H1 (cell line): ENCODE measurements at regions not wholly inside any gene's neighbourhood (a gene's known extent, or its start where the extent isn't known, plus 50 kb on each side); places are given as distances from the start of the nearest gene placed in this dataset.
A peak's percentile ranks its signal among the peaks of the same experiment; 100 is the strongest.

Experiments used
- CTCF ChIA-PET: fragments of 300-600 bp; sonication (Branson Sonifier 250); formaldehyde crosslinking; loops from one replicate; lab custom pipeline; 2021; ENCODE audit not compliant: partially characterized antibody; lab: Charles Lee
- POLR2A ChIA-PET: fragments of 300-600 bp; sonication (Branson Sonifier 250); formaldehyde crosslinking; loops from one replicate; lab custom pipeline; 2021; ENCODE audit warnings: inconsistent platforms; ENCODE audit not compliant: partially characterized antibody; lab: Charles Lee
- DNase-seq, 2 experiments: peaks; one replicate each; pipeline versions ENCODE4 v3.0.0 to v3.0.0-alpha.2; 2010 to 2022; ENCODE audit warnings: low spot score in 2 of 2, low read depth in 1 of 2, mixed read lengths in 1 of 2
- FAIRE-seq: peaks from 2 replicates; lab custom pipeline; 2011; peaks lifted over from hg19 to GRCh38; lab: Jason Lieb, UNC
- H2AFZ ChIP-seq: 2 replicates; pipeline ENCODE4 v1.8.1; 2012; ENCODE audit warnings: low read length, inconsistent platforms
- H2AK5ac ChIP-seq: 2 replicates; pipeline ENCODE4 v1.6.1; 2013; ENCODE audit warnings: low read depth, low read length
- H2BK120ac ChIP-seq: replicated peaks from 2 replicates; pipeline ENCODE3; 2013; ENCODE audit warnings: low read depth, low read length, inconsistent platforms
- H2BK12ac ChIP-seq: 2 replicates; pipeline ENCODE4 v1.6.1; 2013; ENCODE audit warnings: low read depth, low read length
- H2BK15ac ChIP-seq: 2 replicates; pipeline ENCODE4 v1.6.1; 2013; ENCODE audit warnings: low read length
- H2BK20ac ChIP-seq: 2 replicates; pipeline ENCODE4 v1.6.1; 2013; ENCODE audit warnings: low read length
- H2BK5ac ChIP-seq: 2 replicates; pipeline ENCODE4 v1.6.1; 2013; ENCODE audit warnings: low read depth, low read length
- H3K14ac ChIP-seq: 2 replicates; pipeline ENCODE4 v1.6.1; 2013; ENCODE audit warnings: inconsistent platforms; ENCODE audit not compliant: insufficient read length
- H3K18ac ChIP-seq: 2 replicates; pipeline ENCODE4 v1.6.1; 2013; ENCODE audit warnings: low read length; ENCODE audit errors: extremely low read depth
- H3K23ac ChIP-seq: 2 replicates; pipeline ENCODE4 v1.6.1; 2013; ENCODE audit warnings: inconsistent platforms; ENCODE audit not compliant: insufficient read length
- H3K23me2 ChIP-seq: 2 replicates; pipeline ENCODE4 v1.6.1; 2013; ENCODE audit warnings: low read depth, low read length
- H3K27ac ChIP-seq: 2 replicates; pipeline ENCODE4 v1.6.1; 2011; ENCODE audit warnings: low read depth, low read length, inconsistent platforms
- H3K27me3 ChIP-seq, 4 experiments: replicated peaks in 1 of 4; 1 replicate in 1 of 4; 2 replicates in 3 of 4; pipeline versions ENCODE4 v1.6.1 to v1.8.1; 2011 to 2013; ENCODE audit warnings: low read length in 3 of 4, mild to moderate bottlenecking in 3 of 4, inconsistent platforms in 2 of 4, mixed read lengths in 2 of 4, moderate library complexity in 1 of 4; ENCODE audit not compliant: control insufficient read depth in 3 of 4, insufficient read depth in 3 of 4; ENCODE audit errors: extremely low read depth in 1 of 4
- H3K36me3 ChIP-seq, 4 experiments: 2 replicates each; pipeline versions ENCODE4 v1.6.1 to v1.8.1; 2011 to 2013; ENCODE audit warnings: mild to moderate bottlenecking in 4 of 4, low read length in 3 of 4, moderate library complexity in 2 of 4, control low read depth in 1 of 4, inconsistent platforms in 1 of 4; ENCODE audit not compliant: insufficient read depth in 4 of 4, control insufficient read depth in 2 of 4
- H3K4ac ChIP-seq: replicated peaks from 2 replicates; pipeline ENCODE3; 2013; ENCODE audit warnings: low read length, low read depth, mixed read lengths, inconsistent platforms; ENCODE audit not compliant: insufficient read length
- H3K4me1 ChIP-seq, 4 experiments: replicated peaks in 1 of 4; 1 replicate in 1 of 4; 2 replicates in 3 of 4; pipeline versions ENCODE4 v1.6.1 to v1.8.1; 2011 to 2013; ENCODE audit warnings: low read length in 3 of 4, inconsistent platforms in 2 of 4, mixed read lengths in 1 of 4; ENCODE audit not compliant: insufficient read depth in 4 of 4, control insufficient read depth in 3 of 4
- H3K4me2 ChIP-seq, 2 experiments: 2 replicates each; pipeline versions ENCODE4 v1.6.1 to v1.8.1; 2011 to 2013; ENCODE audit warnings: low read depth in 2 of 2, low read length in 2 of 2, control low read depth in 1 of 2, inconsistent platforms in 1 of 2, mild to moderate bottlenecking in 1 of 2; ENCODE audit not compliant: insufficient read depth in 1 of 2
- H3K4me3 ChIP-seq, 4 experiments: fragments of 200-600, 300-600 bp in 1 of 4; sonication (generic), shearing (Covaris generic), sonication (Bioruptor Twin) in 1 of 4; 2 replicates each; pipeline versions ENCODE4 v1.5.1 to v1.8.1; 2011 to 2016; ENCODE audit warnings: low read length in 4 of 4, low read depth in 3 of 4, control low read depth in 2 of 4, inconsistent platforms in 2 of 4, mild to moderate bottlenecking in 2 of 4, mixed read lengths in 1 of 4, moderate library complexity in 1 of 4; ENCODE audit not compliant: insufficient read depth in 2 of 4; ENCODE audit errors: extremely low read depth in 1 of 4
- H3K56ac ChIP-seq: replicated peaks from 2 replicates; pipeline ENCODE3; 2013; ENCODE audit warnings: low read depth, mild to moderate bottlenecking, mixed read lengths, low read length, inconsistent platforms; ENCODE audit not compliant: insufficient read length
- H3K79me1 ChIP-seq: 2 replicates; pipeline ENCODE4 v1.6.1; 2013; ENCODE audit warnings: low read depth, low read length, control low read depth
- H3K79me2 ChIP-seq, 2 experiments: 2 replicates each; pipeline versions ENCODE4 v1.6.1 to v1.8.1; 2012 to 2013; ENCODE audit warnings: low read length in 2 of 2, mild to moderate bottlenecking in 2 of 2, inconsistent platforms in 1 of 2; ENCODE audit not compliant: insufficient read depth in 2 of 2, control insufficient read depth in 1 of 2
- H3K9ac ChIP-seq, 4 experiments: replicated peaks in 1 of 4; 1 replicate in 1 of 4; 2 replicates in 3 of 4; pipeline versions ENCODE4 v1.6.1 to v1.8.1; 2011 to 2013; ENCODE audit warnings: low read depth in 3 of 4, low read length in 3 of 4, control low read depth in 2 of 4, mild to moderate bottlenecking in 2 of 4, moderate library complexity in 2 of 4, inconsistent platforms in 1 of 4; ENCODE audit errors: extremely low read depth in 1 of 4
- H3K9me3 ChIP-seq, 2 experiments: 2 replicates each; pipeline versions ENCODE4 v1.6.1 to v1.8.1; 2012 to 2013; ENCODE audit warnings: mild to moderate bottlenecking in 2 of 2, moderate library complexity in 2 of 2, control low read depth in 1 of 2, inconsistent platforms in 1 of 2, low read depth in 1 of 2, low read length in 1 of 2, mixed read lengths in 1 of 2; ENCODE audit not compliant: insufficient read depth in 2 of 2
- H4K20me1 ChIP-seq, 2 experiments: replicated peaks in 1 of 2; 2 replicates each; pipeline versions ENCODE3 to v1.8.1; 2011 to 2013; ENCODE audit warnings: inconsistent platforms in 2 of 2, low read length in 2 of 2, mild to moderate bottlenecking in 1 of 2; ENCODE audit not compliant: insufficient read depth in 2 of 2, control insufficient read depth in 1 of 2
- H4K5ac ChIP-seq: 2 replicates; pipeline ENCODE4 v1.6.1; 2013; ENCODE audit warnings: low read length, low read depth, mixed read lengths, inconsistent platforms; ENCODE audit not compliant: insufficient read length
- H4K8ac ChIP-seq: 2 replicates; pipeline ENCODE4 v1.8.0; 2013; ENCODE audit warnings: mild to moderate bottlenecking, moderate library complexity, low read length, inconsistent platforms; ENCODE audit not compliant: insufficient read depth; ENCODE audit errors: extremely low read depth
- H4K91ac ChIP-seq: replicated peaks from 2 replicates; pipeline ENCODE3; 2013; ENCODE audit warnings: low read length, mixed read lengths, inconsistent platforms; ENCODE audit not compliant: insufficient read length
- CTCF ChIP-seq, 3 experiments: IDR thresholded peaks; 1 replicate in 2 of 3; 2 replicates in 1 of 3; pipeline versions ENCODE4 v1.5.1 to v1.6.1; 2011; ENCODE audit warnings: low read length in 3 of 3, mild to moderate bottlenecking in 3 of 3, inconsistent platforms in 2 of 3, low read depth in 1 of 3, moderate library complexity in 1 of 3; ENCODE audit not compliant: insufficient read depth in 1 of 3; ENCODE audit errors: control extremely low read depth in 1 of 3
- RFX5 ChIP-seq: IDR thresholded peaks from 2 replicates; pipeline ENCODE4 v1.6.1; 2011; ENCODE audit warnings: low read depth, low read length, improper control_type of control experiment, borderline replicate concordance
- WGBS, 2 experiments: shearing (Covaris generic) in 1 of 2; methylation state at CpG; one replicate each; pipeline versions ENCODE4 v1.1.6 to v1.1.7; 2013 to 2015; ENCODE audit warnings: low lambda C conversion rate in 2 of 2, mixed read lengths in 2 of 2, inconsistent platforms in 1 of 2, low coverage in 1 of 2, missing lambda C conversion rate in 1 of 2; ENCODE audit not compliant: insufficient replicate concordance in 2 of 2, insufficient coverage in 1 of 2, insufficient read length in 1 of 2; ENCODE audit errors: extremely low coverage in 1 of 2, missing lambda C conversion rate in 1 of 2; 5-methylcytosine and 5-hydroxymethylcytosine counted together

DNA sequence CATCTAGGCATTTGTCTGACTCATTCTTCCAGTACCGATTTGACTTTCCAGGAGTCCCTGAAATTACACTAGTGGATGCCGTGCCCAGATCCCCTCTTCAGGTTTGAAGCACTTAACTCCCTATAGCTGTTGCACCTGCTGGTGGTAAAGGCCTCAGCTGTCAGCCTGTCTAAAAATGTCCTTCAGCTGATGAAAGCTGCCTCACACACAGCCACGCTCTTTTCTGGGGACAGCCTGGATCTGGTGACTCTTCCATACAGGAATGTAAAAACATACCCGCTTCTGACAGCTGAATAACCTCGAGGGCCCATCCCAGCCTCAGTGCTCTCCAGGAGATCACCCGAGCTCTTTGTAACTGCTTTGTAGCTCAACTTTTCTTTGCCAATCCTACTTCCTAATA is 534.1 kb upstream of the GRM7 start:
- H2AFZ ChIP-seq = peak overlapping the region; percentile 63; the same call in 1 of the 2 replicates
- no peak overlapping the region for H2AK5ac ChIP-seq
- H2BK5ac ChIP-seq = no peak overlapping the region
- H3K79me1 ChIP-seq = no peaks in the 10 kb centered on the region
- no peak overlapping the region for H3K23ac ChIP-seq
- no peak overlapping the region for H2BK20ac ChIP-seq
- TF ChIP-seq CTCF (IDR thresholded peaks at IDR 0.05; ENCODE audit: control extremely low read depth in 1 of 3, insufficient read depth in 1 of 3, low read depth in 1 of 3, low read length in 3 of 3) (no peak), RFX5 (no peak)
- H3K4me3 ChIP-seq = no peak overlapping the region
- H4K8ac ChIP-seq = no peak overlapping the region
- no peaks in the 10 kb centered on the region for H3K36me3 ChIP-seq
- H3K27me3 ChIP-seq = no peaks in the 10 kb centered on the region
- no peaks in the 10 kb centered on the region for H3K4me1 ChIP-seq
- 93% methylated on average over 6 of the region's 6 CpGs; no CpG with 5 or more reads in 1 of the 2 experiments for WGBS, 2 experiments
- H3K27ac ChIP-seq = no peak overlapping the region
- no peak overlapping the region for H3K9ac ChIP-seq
- no peak overlapping the region for H3K56ac ChIP-seq
- H3K9me3 ChIP-seq = no peaks in the 10 kb centered on the region
- H2BK15ac ChIP-seq = no peak overlapping the region
- FAIRE-seq (no peak), DNase-seq (no peak)
- CTCF ChIA-PET = interaction anchor here (0.6 to 1.1 kb wide), 4 partner anchors 14 to 465 kb away, joined by 3 to 4 read pairs (median 3); no protein-coding TSS in a partner anchor
- no peaks in the 10 kb centered on the region for H3K79me2 ChIP-seq
- H4K20me1 ChIP-seq = no peaks in the 10 kb centered on the region
- H4K91ac ChIP-seq = no peak overlapping the region
- H4K5ac ChIP-seq = no peak overlapping the region
- H3K4me2 ChIP-seq = no peak overlapping the region
- no peak overlapping the region for H3K4ac ChIP-seq
- POLR2A ChIA-PET = no interaction called here
- H2BK120ac ChIP-seq = no peak overlapping the region
- no peak overlapping the region for H2BK12ac ChIP-seq
- H3K14ac ChIP-seq = no peak overlapping the region
- no peaks in the 10 kb centered on the region for H3K23me2 ChIP-seq
- H3K18ac ChIP-seq = no peak overlapping the region
